ENCODE measurements at regions not wholly inside any gene's neighbourhood (a gene's known extent, or its start where the extent isn't known, plus 50 kb on each side); places are given as distances from the start of the nearest gene placed in this dataset.
A peak's percentile ranks its signal among the peaks of the same experiment; 100 is the strongest.
"Not testable (repeated sequence)": the region's sequence is repeated elsewhere in the genome, so short reads cannot be mapped to it uniquely, and the experiment has no call there.

GRCh38 chr20:19841740-19842139 is 83.7 kb downstream of the RIN2 start:
- H4K8ac ChIP-seq (ENCODE audit: low read depth, low read length), result no peak overlapping the region
- no peak overlapping the region for H2AK5ac ChIP-seq (ENCODE audit: low read depth, low read length)
- H3K36me3 ChIP-seq (replicated peaks in 1 of 2; ENCODE audit: control insufficient read depth in 2 of 2, insufficient read depth in 2 of 2, low read length in 2 of 2), result no peaks in the 10 kb centered on the region
- H3K4me1 ChIP-seq (ENCODE audit: control insufficient read depth in 2 of 2, insufficient read depth in 1 of 2, low read depth in 1 of 2, low read length in 2 of 2), result peaks cover 0 to 2% of the 10 kb centered on the region in 2 donors
- no peak overlapping the region for H3K4ac ChIP-seq (ENCODE audit: low read length)
- H4K91ac ChIP-seq (ENCODE audit: low read depth, low read length, poor library complexity), result no peak overlapping the region
- no peak overlapping the region for H3K4me3 ChIP-seq (ENCODE audit: low read length in 2 of 2)
- H3K23ac ChIP-seq (ENCODE audit: low read depth, low read length, poor library complexity), result no peak overlapping the region
- H2BK120ac ChIP-seq (ENCODE audit: low read depth, low read length), result no peak overlapping the region
- no peak overlapping the region for H3K14ac ChIP-seq (ENCODE audit: low read length)
- no peak overlapping the region for H3K4me2 ChIP-seq (ENCODE audit: insufficient read depth, low read length, poor library complexity, severe bottlenecking)
- no peaks in the 10 kb centered on the region for H3K79me1 ChIP-seq (ENCODE audit: low read depth, low read length)
- no peak overlapping the region for H2BK15ac ChIP-seq (ENCODE audit: low read length)
- no peak overlapping the region for H2BK12ac ChIP-seq (ENCODE audit: low read length)
- H3K18ac ChIP-seq (ENCODE audit: low read length), result no peak overlapping the region
- no peak overlapping the region for H2BK5ac ChIP-seq (ENCODE audit: low read length)
- no peak for DNase-seq (ENCODE audit: low spot score)
- H3K27me3 ChIP-seq (ENCODE audit: control insufficient read depth in 3 of 3, insufficient read depth in 3 of 3, low read depth in 1 of 3, low read length in 3 of 3), result no peaks in the 10 kb centered on the region
- H3K9ac ChIP-seq (ENCODE audit: low read depth, low read length, poor library complexity), result no peak overlapping the region
- no peaks in the 10 kb centered on the region for H3K9me3 ChIP-seq (replicated peaks in 1 of 2; ENCODE audit: control insufficient read depth in 2 of 2, insufficient read depth in 1 of 2, low read depth in 1 of 2, low read length in 2 of 2)
- H2AFZ ChIP-seq (ENCODE audit: low read length), result no peak overlapping the region
- H3K27ac ChIP-seq (replicated peaks; ENCODE audit: low read length), result no peak overlapping the region

GRCh38 chr20:19844850-19845249 is 86.8 kb downstream of the RIN2 start:
- not testable (repeated sequence) for H3K4ac ChIP-seq (ENCODE audit: low read length); H3K79me1 ChIP-seq (ENCODE audit: low read depth, low read length); H2BK15ac ChIP-seq (ENCODE audit: low read length); H2BK12ac ChIP-seq (ENCODE audit: low read length); H3K23ac ChIP-seq (ENCODE audit: low read depth, low read length, poor library complexity); H2AFZ ChIP-seq (ENCODE audit: low read length); H2BK5ac ChIP-seq (ENCODE audit: low read length); H3K4me2 ChIP-seq (ENCODE audit: insufficient read depth, low read length, poor library complexity, severe bottlenecking); H3K9me3 ChIP-seq (replicated peaks in 1 of 2; ENCODE audit: control insufficient read depth in 2 of 2, insufficient read depth in 1 of 2, low read depth in 1 of 2, low read length in 2 of 2); H3K4me3 ChIP-seq (ENCODE audit: low read length in 2 of 2); H3K4me1 ChIP-seq (ENCODE audit: control insufficient read depth in 2 of 2, insufficient read depth in 1 of 2, low read depth in 1 of 2, low read length in 2 of 2); H2AK5ac ChIP-seq (ENCODE audit: low read depth, low read length); H3K36me3 ChIP-seq (replicated peaks in 1 of 2; ENCODE audit: control insufficient read depth in 2 of 2, insufficient read depth in 2 of 2, low read length in 2 of 2); H4K91ac ChIP-seq (ENCODE audit: low read depth, low read length, poor library complexity); H3K27ac ChIP-seq (replicated peaks; ENCODE audit: low read length); H3K14ac ChIP-seq (ENCODE audit: low read length); H3K9ac ChIP-seq (ENCODE audit: low read depth, low read length, poor library complexity); H4K8ac ChIP-seq (ENCODE audit: low read depth, low read length); H3K27me3 ChIP-seq (ENCODE audit: control insufficient read depth in 3 of 3, insufficient read depth in 3 of 3, low read depth in 1 of 3, low read length in 3 of 3); H3K18ac ChIP-seq (ENCODE audit: low read length); DNase-seq (ENCODE audit: low spot score); H2BK120ac ChIP-seq (ENCODE audit: low read depth, low read length)

DNA sequence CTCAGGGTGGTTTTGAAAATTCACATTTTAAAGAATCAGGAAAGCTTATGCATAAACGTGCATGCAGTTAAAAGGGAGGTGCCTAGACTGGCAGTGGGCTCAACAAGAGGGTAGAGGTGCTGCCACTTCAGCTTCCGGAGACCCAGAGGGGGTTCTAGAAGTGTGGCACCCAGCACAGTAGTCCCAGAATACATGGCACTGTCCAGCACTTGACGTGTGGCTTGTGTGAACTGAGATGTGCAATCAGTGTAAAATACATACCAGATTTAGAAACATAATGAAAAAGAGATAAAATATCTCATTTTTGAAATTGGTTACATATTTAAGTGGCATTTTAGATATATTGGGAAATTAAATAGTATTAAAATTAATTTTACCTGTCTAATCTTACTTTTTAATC is 89.3 kb downstream of the RIN2 start:
- Histone ChIP-seq H4K91ac (ENCODE audit: low read depth, low read length, poor library complexity) (no peak overlapping the region), H2BK12ac (ENCODE audit: low read length) (no peak overlapping the region), H3K9ac (ENCODE audit: low read depth, low read length, poor library complexity) (no peak overlapping the region), H2BK120ac (ENCODE audit: low read depth, low read length) (no peak overlapping the region), H2BK5ac (ENCODE audit: low read length) (no peak overlapping the region), H3K4ac (ENCODE audit: low read length) (no peak overlapping the region), H3K23ac (ENCODE audit: low read depth, low read length, poor library complexity) (no peak overlapping the region), H2BK15ac (ENCODE audit: low read length) (no peak overlapping the region), H3K36me3 (replicated peaks in 1 of 2; ENCODE audit: control insufficient read depth in 2 of 2, insufficient read depth in 2 of 2, low read length in 2 of 2) (no peaks in the 10 kb centered on the region), H3K79me1 (ENCODE audit: low read depth, low read length) (peaks cover 2% of the 10 kb centered on the region), H4K8ac (ENCODE audit: low read depth, low read length) (no peak overlapping the region), H2AFZ (ENCODE audit: low read length) (no peak overlapping the region), H3K18ac (ENCODE audit: low read length) (no peak overlapping the region), H3K14ac (ENCODE audit: low read length) (no peak overlapping the region), H3K4me1 (ENCODE audit: control insufficient read depth in 2 of 2, insufficient read depth in 1 of 2, low read depth in 1 of 2, low read length in 2 of 2) (peaks cover 2 to 3% of the 10 kb centered on the region in 2 donors), H3K27ac (replicated peaks; ENCODE audit: low read length) (no peak overlapping the region), H3K27me3 (ENCODE audit: control insufficient read depth in 3 of 3, insufficient read depth in 3 of 3, low read depth in 1 of 3, low read length in 3 of 3) (no peaks in the 10 kb centered on the region), H3K4me3 (ENCODE audit: low read length in 2 of 2) (no peak overlapping the region), H3K9me3 (replicated peaks in 1 of 2; ENCODE audit: control insufficient read depth in 2 of 2, insufficient read depth in 1 of 2, low read depth in 1 of 2, low read length in 2 of 2) (no peaks in the 10 kb centered on the region), H2AK5ac (ENCODE audit: low read depth, low read length) (no peak overlapping the region), H3K4me2 (ENCODE audit: insufficient read depth, low read length, poor library complexity, severe bottlenecking) (no peak overlapping the region)
- WGBS, 2 donors (ENCODE audit: extremely low coverage in 2 of 2, insufficient read length in 2 of 2, insufficient replicate concordance in 1 of 2), result no CpG with 5 or more reads among the region's 3 CpGs
- DNase-seq (ENCODE audit: low spot score), result no peak

DNA sequence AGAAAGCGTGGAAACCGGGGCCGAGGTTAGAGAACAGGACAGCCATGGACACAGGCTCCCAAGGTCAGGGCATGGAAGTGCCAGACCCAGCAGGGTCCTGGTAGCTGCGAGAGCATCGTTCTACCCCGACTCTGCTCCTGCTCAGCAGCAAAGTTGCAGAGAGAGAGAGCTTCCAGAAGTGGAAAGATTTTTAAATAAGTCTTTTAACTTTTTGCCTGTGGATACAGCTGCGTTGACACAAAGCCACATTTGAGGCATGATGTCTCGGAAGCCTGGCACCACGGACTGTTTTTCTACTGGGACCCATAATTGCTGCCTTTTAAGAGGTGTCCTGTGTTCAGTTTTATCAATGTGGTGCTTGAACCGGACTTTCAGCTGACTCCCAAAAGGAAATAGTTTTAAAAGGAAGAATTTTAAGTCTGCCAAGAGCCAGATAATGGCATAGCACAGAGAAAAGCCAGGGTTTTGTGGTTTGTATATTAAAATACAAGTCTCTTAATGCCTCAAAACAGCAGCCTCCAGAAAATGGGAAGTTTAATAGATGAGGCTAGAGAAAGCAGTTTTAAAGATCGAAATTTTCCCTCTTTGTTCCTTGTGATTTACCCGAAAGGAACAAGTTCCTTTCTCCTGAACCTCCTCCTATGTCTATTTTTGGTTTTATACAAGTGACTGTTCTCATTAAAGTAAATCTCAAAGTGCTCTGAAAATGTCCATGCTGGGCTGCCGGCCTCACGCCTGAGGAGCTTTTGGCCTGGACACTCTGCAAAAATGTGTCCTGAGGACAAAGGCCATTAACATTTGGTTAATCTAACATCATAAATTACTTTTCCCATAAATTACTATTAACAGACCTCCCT is 91.5 kb downstream of the RIN2 start:
- DNase-seq (ENCODE audit: low spot score), result no peak
- H2BK15ac ChIP-seq (ENCODE audit: low read length), result no peak overlapping the region
- peak overlapping the region; percentile 21 for H2AFZ ChIP-seq (ENCODE audit: low read length)
- no peak overlapping the region for H3K14ac ChIP-seq (ENCODE audit: low read length)
- H4K91ac ChIP-seq (ENCODE audit: low read depth, low read length, poor library complexity), result no peak overlapping the region
- H2BK120ac ChIP-seq (ENCODE audit: low read depth, low read length), result no peak overlapping the region
- no peak overlapping the region for H3K4me3 ChIP-seq (ENCODE audit: low read length in 2 of 2)
- H3K4me1 ChIP-seq (ENCODE audit: control insufficient read depth in 2 of 2, insufficient read depth in 1 of 2, low read depth in 1 of 2, low read length in 2 of 2), result peaks cover 2 to 3% of the 10 kb centered on the region in 2 donors
- no peaks in the 10 kb centered on the region for H3K36me3 ChIP-seq (replicated peaks in 1 of 2; ENCODE audit: control insufficient read depth in 2 of 2, insufficient read depth in 2 of 2, low read length in 2 of 2)
- H2BK5ac ChIP-seq (ENCODE audit: low read length), result no peak overlapping the region
- H3K4ac ChIP-seq (ENCODE audit: low read length), result no peak overlapping the region
- H4K8ac ChIP-seq (ENCODE audit: low read depth, low read length), result no peak overlapping the region
- H3K27me3 ChIP-seq (ENCODE audit: control insufficient read depth in 3 of 3, insufficient read depth in 3 of 3, low read depth in 1 of 3, low read length in 3 of 3), result no peaks in the 10 kb centered on the region
- H2AK5ac ChIP-seq (ENCODE audit: low read depth, low read length), result no peak overlapping the region
- no peak overlapping the region for H3K4me2 ChIP-seq (ENCODE audit: insufficient read depth, low read length, poor library complexity, severe bottlenecking)
- H2BK12ac ChIP-seq (ENCODE audit: low read length), result no peak overlapping the region
- H3K18ac ChIP-seq (ENCODE audit: low read length), result no peak overlapping the region
- H3K23ac ChIP-seq (ENCODE audit: low read depth, low read length, poor library complexity), result no peak overlapping the region
- no peak overlapping the region for H3K9ac ChIP-seq (ENCODE audit: low read depth, low read length, poor library complexity)
- H3K9me3 ChIP-seq (replicated peaks in 1 of 2; ENCODE audit: control insufficient read depth in 2 of 2, insufficient read depth in 1 of 2, low read depth in 1 of 2, low read length in 2 of 2), result no peaks in the 10 kb centered on the region
- peaks cover 2% of the 10 kb centered on the region for H3K79me1 ChIP-seq (ENCODE audit: low read depth, low read length)
- WGBS, 2 donors (ENCODE audit: extremely low coverage in 2 of 2, insufficient read length in 2 of 2, insufficient replicate concordance in 1 of 2), result no CpG with 5 or more reads among the region's 14 CpGs
- H3K27ac ChIP-seq (replicated peaks; ENCODE audit: low read length), result no peak overlapping the region

Data from neuronal stem cell (in vitro differentiated cells).